H1 (cell line): ENCODE measurements at regions not wholly inside any gene's neighbourhood (a gene's known extent, or its start where the extent isn't known, plus 50 kb on each side); places are given as distances from the start of the nearest gene placed in this dataset.

ENCODE experiments used
- CTCF ChIA-PET: fragments of 300-600 bp; sonication (Branson Sonifier 250); formaldehyde crosslinking; loops from one replicate; lab custom pipeline; 2021; ENCODE audit not compliant: partially characterized antibody; lab: Charles Lee
- POLR2A ChIA-PET: fragments of 300-600 bp; sonication (Branson Sonifier 250); formaldehyde crosslinking; loops from one replicate; lab custom pipeline; 2021; ENCODE audit warnings: inconsistent platforms; ENCODE audit not compliant: partially characterized antibody; lab: Charles Lee
- DNase-seq, 2 experiments: peaks; one replicate each; pipeline versions ENCODE4 v3.0.0 to v3.0.0-alpha.2; 2010 to 2022; ENCODE audit warnings: low spot score in 2 of 2, low read depth in 1 of 2, mixed read lengths in 1 of 2
- FAIRE-seq: peaks from 2 replicates; lab custom pipeline; 2011; peaks lifted over from hg19 to GRCh38; lab: Jason Lieb, UNC
- H2AFZ ChIP-seq: 2 replicates; pipeline ENCODE4 v1.8.1; 2012; ENCODE audit warnings: low read length, inconsistent platforms
- H2AK5ac ChIP-seq: 2 replicates; pipeline ENCODE4 v1.6.1; 2013; ENCODE audit warnings: low read depth, low read length
- H2BK120ac ChIP-seq: replicated peaks from 2 replicates; pipeline ENCODE3; 2013; ENCODE audit warnings: low read depth, low read length, inconsistent platforms
- H2BK12ac ChIP-seq: 2 replicates; pipeline ENCODE4 v1.6.1; 2013; ENCODE audit warnings: low read depth, low read length
- H2BK15ac ChIP-seq: 2 replicates; pipeline ENCODE4 v1.6.1; 2013; ENCODE audit warnings: low read length
- H2BK20ac ChIP-seq: 2 replicates; pipeline ENCODE4 v1.6.1; 2013; ENCODE audit warnings: low read length
- H2BK5ac ChIP-seq: 2 replicates; pipeline ENCODE4 v1.6.1; 2013; ENCODE audit warnings: low read depth, low read length
- H3K14ac ChIP-seq: 2 replicates; pipeline ENCODE4 v1.6.1; 2013; ENCODE audit warnings: inconsistent platforms; ENCODE audit not compliant: insufficient read length
- H3K18ac ChIP-seq: 2 replicates; pipeline ENCODE4 v1.6.1; 2013; ENCODE audit warnings: low read length; ENCODE audit errors: extremely low read depth
- H3K23ac ChIP-seq: 2 replicates; pipeline ENCODE4 v1.6.1; 2013; ENCODE audit warnings: inconsistent platforms; ENCODE audit not compliant: insufficient read length
- H3K23me2 ChIP-seq: 2 replicates; pipeline ENCODE4 v1.6.1; 2013; ENCODE audit warnings: low read depth, low read length
- H3K27ac ChIP-seq: 2 replicates; pipeline ENCODE4 v1.6.1; 2011; ENCODE audit warnings: low read depth, low read length, inconsistent platforms
- H3K27me3 ChIP-seq, 4 experiments: replicated peaks in 1 of 4; 1 replicate in 1 of 4; 2 replicates in 3 of 4; pipeline versions ENCODE4 v1.6.1 to v1.8.1; 2011 to 2013; ENCODE audit warnings: low read length in 3 of 4, mild to moderate bottlenecking in 3 of 4, inconsistent platforms in 2 of 4, mixed read lengths in 2 of 4, moderate library complexity in 1 of 4; ENCODE audit not compliant: control insufficient read depth in 3 of 4, insufficient read depth in 3 of 4; ENCODE audit errors: extremely low read depth in 1 of 4
- H3K36me3 ChIP-seq, 4 experiments: 2 replicates each; pipeline versions ENCODE4 v1.6.1 to v1.8.1; 2011 to 2013; ENCODE audit warnings: mild to moderate bottlenecking in 4 of 4, low read length in 3 of 4, moderate library complexity in 2 of 4, control low read depth in 1 of 4, inconsistent platforms in 1 of 4; ENCODE audit not compliant: insufficient read depth in 4 of 4, control insufficient read depth in 2 of 4
- H3K4ac ChIP-seq: replicated peaks from 2 replicates; pipeline ENCODE3; 2013; ENCODE audit warnings: low read length, low read depth, mixed read lengths, inconsistent platforms; ENCODE audit not compliant: insufficient read length
- H3K4me1 ChIP-seq, 4 experiments: replicated peaks in 1 of 4; 1 replicate in 1 of 4; 2 replicates in 3 of 4; pipeline versions ENCODE4 v1.6.1 to v1.8.1; 2011 to 2013; ENCODE audit warnings: low read length in 3 of 4, inconsistent platforms in 2 of 4, mixed read lengths in 1 of 4; ENCODE audit not compliant: insufficient read depth in 4 of 4, control insufficient read depth in 3 of 4
- H3K4me2 ChIP-seq, 2 experiments: 2 replicates each; pipeline versions ENCODE4 v1.6.1 to v1.8.1; 2011 to 2013; ENCODE audit warnings: low read depth in 2 of 2, low read length in 2 of 2, control low read depth in 1 of 2, inconsistent platforms in 1 of 2, mild to moderate bottlenecking in 1 of 2; ENCODE audit not compliant: insufficient read depth in 1 of 2
- H3K4me3 ChIP-seq, 4 experiments: fragments of 200-600, 300-600 bp in 1 of 4; sonication (generic), shearing (Covaris generic), sonication (Bioruptor Twin) in 1 of 4; 2 replicates each; pipeline versions ENCODE4 v1.5.1 to v1.8.1; 2011 to 2016; ENCODE audit warnings: low read length in 4 of 4, low read depth in 3 of 4, control low read depth in 2 of 4, inconsistent platforms in 2 of 4, mild to moderate bottlenecking in 2 of 4, mixed read lengths in 1 of 4, moderate library complexity in 1 of 4; ENCODE audit not compliant: insufficient read depth in 2 of 4; ENCODE audit errors: extremely low read depth in 1 of 4
- H3K56ac ChIP-seq: replicated peaks from 2 replicates; pipeline ENCODE3; 2013; ENCODE audit warnings: low read depth, mild to moderate bottlenecking, mixed read lengths, low read length, inconsistent platforms; ENCODE audit not compliant: insufficient read length
- H3K79me1 ChIP-seq: 2 replicates; pipeline ENCODE4 v1.6.1; 2013; ENCODE audit warnings: low read depth, low read length, control low read depth
- H3K79me2 ChIP-seq, 2 experiments: 2 replicates each; pipeline versions ENCODE4 v1.6.1 to v1.8.1; 2012 to 2013; ENCODE audit warnings: low read length in 2 of 2, mild to moderate bottlenecking in 2 of 2, inconsistent platforms in 1 of 2; ENCODE audit not compliant: insufficient read depth in 2 of 2, control insufficient read depth in 1 of 2
- H3K9ac ChIP-seq, 4 experiments: replicated peaks in 1 of 4; 1 replicate in 1 of 4; 2 replicates in 3 of 4; pipeline versions ENCODE4 v1.6.1 to v1.8.1; 2011 to 2013; ENCODE audit warnings: low read depth in 3 of 4, low read length in 3 of 4, control low read depth in 2 of 4, mild to moderate bottlenecking in 2 of 4, moderate library complexity in 2 of 4, inconsistent platforms in 1 of 4; ENCODE audit errors: extremely low read depth in 1 of 4
- H3K9me3 ChIP-seq, 2 experiments: 2 replicates each; pipeline versions ENCODE4 v1.6.1 to v1.8.1; 2012 to 2013; ENCODE audit warnings: mild to moderate bottlenecking in 2 of 2, moderate library complexity in 2 of 2, control low read depth in 1 of 2, inconsistent platforms in 1 of 2, low read depth in 1 of 2, low read length in 1 of 2, mixed read lengths in 1 of 2; ENCODE audit not compliant: insufficient read depth in 2 of 2
- H4K20me1 ChIP-seq, 2 experiments: replicated peaks in 1 of 2; 2 replicates each; pipeline versions ENCODE3 to v1.8.1; 2011 to 2013; ENCODE audit warnings: inconsistent platforms in 2 of 2, low read length in 2 of 2, mild to moderate bottlenecking in 1 of 2; ENCODE audit not compliant: insufficient read depth in 2 of 2, control insufficient read depth in 1 of 2
- H4K5ac ChIP-seq: 2 replicates; pipeline ENCODE4 v1.6.1; 2013; ENCODE audit warnings: low read length, low read depth, mixed read lengths, inconsistent platforms; ENCODE audit not compliant: insufficient read length
- H4K8ac ChIP-seq: 2 replicates; pipeline ENCODE4 v1.8.0; 2013; ENCODE audit warnings: mild to moderate bottlenecking, moderate library complexity, low read length, inconsistent platforms; ENCODE audit not compliant: insufficient read depth; ENCODE audit errors: extremely low read depth
- H4K91ac ChIP-seq: replicated peaks from 2 replicates; pipeline ENCODE3; 2013; ENCODE audit warnings: low read length, mixed read lengths, inconsistent platforms; ENCODE audit not compliant: insufficient read length
- BRCA1 ChIP-seq: IDR thresholded peaks from 2 replicates; pipeline ENCODE4 v1.6.1; 2012; ENCODE audit warnings: low read depth, low read length, improper control_type of control experiment
- CBX5 ChIP-seq: fragments of 300-800, 300-1000 bp; sonication (generic); IDR thresholded peaks from 2 replicates; pipeline ENCODE4 v1.7.1; 2016; ENCODE audit warnings: antibody characterized with exemption, low read length, low read depth
- CREB1 ChIP-seq: IDR thresholded peaks from 2 replicates; pipeline ENCODE4 v1.6.1; 2012; ENCODE audit warnings: inconsistent platforms
- EP300 ChIP-seq, 2 experiments: IDR thresholded peaks; 1 replicate in 1 of 2; 2 replicates in 1 of 2; pipeline ENCODE4 v1.6.1; 2011 to 2012; ENCODE audit warnings: low read depth in 2 of 2, low read length in 2 of 2, mild to moderate bottlenecking in 2 of 2, borderline replicate concordance in 1 of 2, inconsistent platforms in 1 of 2, moderate library complexity in 1 of 2
- JUN ChIP-seq: IDR thresholded peaks from 2 replicates; pipeline ENCODE4 v1.6.1; 2011; ENCODE audit warnings: low read depth, mild to moderate bottlenecking, improper control_type of control experiment, low read length
- JUND ChIP-seq: IDR thresholded peaks from 2 replicates; pipeline ENCODE4 v1.6.1; 2011; ENCODE audit warnings: mild to moderate bottlenecking, improper control_type of control experiment, low read length
- SIN3A ChIP-seq, 2 experiments: IDR thresholded peaks in 1 of 2; conservative IDR thresholded peaks in 1 of 2; 2 replicates each; pipeline ENCODE4 v1.6.1; 2011 to 2012; ENCODE audit warnings: low read length in 2 of 2, improper control_type of control experiment in 1 of 2, low read depth in 1 of 2, mild to moderate bottlenecking in 1 of 2
- SP1 ChIP-seq: IDR thresholded peaks from 2 replicates; pipeline ENCODE4 v1.6.1; 2011; ENCODE audit warnings: low read depth, low read length
- WGBS, 2 experiments: shearing (Covaris generic) in 1 of 2; methylation state at CpG; one replicate each; pipeline versions ENCODE4 v1.1.6 to v1.1.7; 2013 to 2015; ENCODE audit warnings: low lambda C conversion rate in 2 of 2, mixed read lengths in 2 of 2, inconsistent platforms in 1 of 2, low coverage in 1 of 2, missing lambda C conversion rate in 1 of 2; ENCODE audit not compliant: insufficient replicate concordance in 2 of 2, insufficient coverage in 1 of 2, insufficient read length in 1 of 2; ENCODE audit errors: extremely low coverage in 1 of 2, missing lambda C conversion rate in 1 of 2; 5-methylcytosine and 5-hydroxymethylcytosine counted together
- TF ChIP-seq, protein P1 (sequence below), 3 experiments: IDR thresholded peaks; 1 replicate in 2 of 3; 2 replicates in 1 of 3; pipeline versions ENCODE4 v1.5.1 to v1.6.1; 2011; ENCODE audit warnings: low read length in 3 of 3, mild to moderate bottlenecking in 3 of 3, inconsistent platforms in 2 of 3, low read depth in 1 of 3, moderate library complexity in 1 of 3; ENCODE audit not compliant: insufficient read depth in 1 of 3; ENCODE audit errors: control extremely low read depth in 1 of 3
- TF ChIP-seq, protein P2 (sequence below): IDR thresholded peaks from 2 replicates; pipeline ENCODE4 v1.6.1; 2011; ENCODE audit warnings: low read length, improper control_type of control experiment

GRCh38 chr6:1081551-1082284, 230.2 kb upstream of the FOXQ1 start:
- CTCF ChIA-PET, result no interaction called here
- Histone ChIP-seq H3K9me3 (no peaks in the 10 kb centered on the region), H2BK12ac (no peak overlapping the region), H3K14ac (no peak overlapping the region), H3K23me2 (no peaks in the 10 kb centered on the region), H2BK5ac (no peak overlapping the region), H3K36me3 (no peaks in the 10 kb centered on the region), H4K5ac (no peak overlapping the region), H3K18ac (no peak overlapping the region), H2AFZ (no peak overlapping the region), H3K4me1 (no peaks in the 10 kb centered on the region), H3K4me3 (no peak overlapping the region), H3K27ac (no peak overlapping the region), H4K91ac (no peak overlapping the region), H3K27me3 (no peaks in the 10 kb centered on the region), H2BK120ac (no peak overlapping the region), H3K23ac (no peak overlapping the region), H4K8ac (no peak overlapping the region), H3K79me2 (no peaks in the 10 kb centered on the region), H3K4me2 (no peak overlapping the region), H2AK5ac (no peak overlapping the region), H3K4ac (no peak overlapping the region), H3K79me1 (no peaks in the 10 kb centered on the region), H3K9ac (no peak overlapping the region), H2BK20ac (no peak overlapping the region), H2BK15ac (no peak overlapping the region), H3K56ac (no peak overlapping the region), H4K20me1 (no peaks in the 10 kb centered on the region)
- POLR2A ChIA-PET, result no interaction called here
- no peak for DNase-seq
- 88% methylated on average over 7 of the region's 7 CpGs; no CpG with 5 or more reads in 1 of the 2 experiments for WGBS, 2 experiments
- no peak for FAIRE-seq
- TF ChIP-seq, protein P1, sequence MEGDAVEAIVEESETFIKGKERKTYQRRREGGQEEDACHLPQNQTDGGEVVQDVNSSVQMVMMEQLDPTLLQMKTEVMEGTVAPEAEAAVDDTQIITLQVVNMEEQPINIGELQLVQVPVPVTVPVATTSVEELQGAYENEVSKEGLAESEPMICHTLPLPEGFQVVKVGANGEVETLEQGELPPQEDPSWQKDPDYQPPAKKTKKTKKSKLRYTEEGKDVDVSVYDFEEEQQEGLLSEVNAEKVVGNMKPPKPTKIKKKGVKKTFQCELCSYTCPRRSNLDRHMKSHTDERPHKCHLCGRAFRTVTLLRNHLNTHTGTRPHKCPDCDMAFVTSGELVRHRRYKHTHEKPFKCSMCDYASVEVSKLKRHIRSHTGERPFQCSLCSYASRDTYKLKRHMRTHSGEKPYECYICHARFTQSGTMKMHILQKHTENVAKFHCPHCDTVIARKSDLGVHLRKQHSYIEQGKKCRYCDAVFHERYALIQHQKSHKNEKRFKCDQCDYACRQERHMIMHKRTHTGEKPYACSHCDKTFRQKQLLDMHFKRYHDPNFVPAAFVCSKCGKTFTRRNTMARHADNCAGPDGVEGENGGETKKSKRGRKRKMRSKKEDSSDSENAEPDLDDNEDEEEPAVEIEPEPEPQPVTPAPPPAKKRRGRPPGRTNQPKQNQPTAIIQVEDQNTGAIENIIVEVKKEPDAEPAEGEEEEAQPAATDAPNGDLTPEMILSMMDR (IDR thresholded peaks at IDR 0.05; ENCODE audit: control extremely low read depth in 1 of 3, insufficient read depth in 1 of 3, low read depth in 1 of 3, low read length in 3 of 3), result no peak
- no peak for TF ChIP-seq JUN
- TF ChIP-seq CREB1, result no peak
- TF ChIP-seq SIN3A (conservative IDR thresholded peaks at IDR 0.05 in 1 of 2, IDR thresholded peaks at IDR 0.05 in 1 of 2; ENCODE audit: low read depth in 1 of 2, low read length in 2 of 2), result no peak
- TF ChIP-seq SP1, result no peak
- no peak for TF ChIP-seq JUND
- no peak for TF ChIP-seq CBX5
- TF ChIP-seq, protein P2, sequence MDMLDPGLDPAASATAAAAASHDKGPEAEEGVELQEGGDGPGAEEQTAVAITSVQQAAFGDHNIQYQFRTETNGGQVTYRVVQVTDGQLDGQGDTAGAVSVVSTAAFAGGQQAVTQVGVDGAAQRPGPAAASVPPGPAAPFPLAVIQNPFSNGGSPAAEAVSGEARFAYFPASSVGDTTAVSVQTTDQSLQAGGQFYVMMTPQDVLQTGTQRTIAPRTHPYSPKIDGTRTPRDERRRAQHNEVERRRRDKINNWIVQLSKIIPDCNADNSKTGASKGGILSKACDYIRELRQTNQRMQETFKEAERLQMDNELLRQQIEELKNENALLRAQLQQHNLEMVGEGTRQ, result no peak
- no peak for TF ChIP-seq EP300 (IDR thresholded peaks at IDR 0.05; ENCODE audit: borderline replicate concordance in 1 of 2, low read depth in 2 of 2, low read length in 2 of 2)
- TF ChIP-seq BRCA1, result no peak
